ENCODE measurements at regions not wholly inside any gene's neighbourhood (a gene's known extent, or its start where the extent isn't known, plus 50 kb on each side); places are given as distances from the start of the nearest gene placed in this dataset.

- Histone ChIP-seq H3K4me3 (ENCODE audit: low read depth in 1 of 3, low read length in 3 of 3) (no peak overlapping the region), H3K9me3 (ENCODE audit: control insufficient read depth in 4 of 4, low read length in 3 of 4) (peaks cover 0 to 2% (median 0%) of the 10 kb centered on the region in 4 donors), H3K27ac (ENCODE audit: low read depth in 1 of 2, low read length in 2 of 2) (no peak overlapping the region), H3K9ac (ENCODE audit: low read depth in 1 of 2, low read length in 2 of 2) (no peak overlapping the region), H3K27me3 (ENCODE audit: control insufficient read depth in 4 of 4, insufficient read depth in 4 of 4, low read length in 3 of 4) (no peaks in the 10 kb centered on the region), H3K36me3 (ENCODE audit: control insufficient read depth in 4 of 4, insufficient read depth in 3 of 4, low read depth in 1 of 4, low read length in 3 of 4) (no peaks in the 10 kb centered on the region), H3K4me1 (ENCODE audit: control insufficient read depth in 4 of 4, insufficient read depth in 4 of 4, low read length in 3 of 4) (no peaks in the 10 kb centered on the region)
- TF ChIP-seq ZBTB33 (IDR thresholded peaks at IDR 0.05): no peak
- TF ChIP-seq NR2F2 (IDR thresholded peaks at IDR 0.05): no peak
- TF ChIP-seq RAD21 (IDR thresholded peaks at IDR 0.05): no peak
- no peak for TF ChIP-seq RXRA (IDR thresholded peaks at IDR 0.05)
- TF ChIP-seq JUND (IDR thresholded peaks at IDR 0.05): no peak
- TF ChIP-seq YY1 (IDR thresholded peaks at IDR 0.05): no peak
- TF ChIP-seq FOXA2 (IDR thresholded peaks at IDR 0.05): no peak
- no peak for TF ChIP-seq HNF4A (conservative IDR thresholded peaks at IDR 0.05)
- no peak for TF ChIP-seq SP1 (IDR thresholded peaks at IDR 0.05)
- TF ChIP-seq MAX (IDR thresholded peaks at IDR 0.05): no peak
- TF ChIP-seq EGR1 (IDR thresholded peaks at IDR 0.05; ENCODE audit: low read depth in 2 of 2): no peak
- TF ChIP-seq GABPA (IDR thresholded peaks at IDR 0.05 in 1 of 2, conservative IDR thresholded peaks at IDR 0.05 in 1 of 2): no peak
- no peak for TF ChIP-seq ATF3 (IDR thresholded peaks at IDR 0.05)
- TF ChIP-seq CTCF (IDR thresholded peaks at IDR 0.05; ENCODE audit: low read depth, low read length, missing input control): no peak
- no peak for TF ChIP-seq REST (IDR thresholded peaks at IDR 0.05)
- TF ChIP-seq TAF1 (conservative IDR thresholded peaks at IDR 0.05): no peak
- TF ChIP-seq HNF4G (IDR thresholded peaks at IDR 0.05): no peak
- no peak for TF ChIP-seq FOXA1 (IDR thresholded peaks at IDR 0.05)
- no peak for DNase-seq (ENCODE audit: low spot score)
- 72% methylated on average over 3 of the region's 3 CpGs for WGBS
Measured at GRCh38 chrX:51035746-51036145, 125.2 kb downstream of the BMP15 start.
